Gastroesophageal sphincter (tissue), 4 donors: ENCODE measurements at regions not wholly inside any gene's neighbourhood (a gene's known extent, or its start where the extent isn't known, plus 50 kb on each side); places are given as distances from the start of the nearest gene placed in this dataset.

Source experiments
- ATAC-seq: fragments of 150-250 bp; one replicate; pipeline ENCODE4 v1.9.1; 2016; ENCODE audit warnings: mild to moderate bottlenecking, moderate library complexity
- H3K27ac ChIP-seq, 4 donors: fragments of 200-600 bp; sonication (generic) in 3 of 4; 1 replicate in 3 of 4; 2 replicates in 1 of 4; pipeline ENCODE4 v1.5.1; 2016 to 2019
- H3K27me3 ChIP-seq: fragments of 200-600 bp; sonication (generic); one replicate; pipeline ENCODE4 v1.5.1; 2019
- H3K36me3 ChIP-seq, 2 donors: fragments of 200-600 bp; sonication (generic); one replicate each; pipeline ENCODE4 v1.5.1; 2019; ENCODE audit warnings: control low read depth in 1 of 2
- H3K4me1 ChIP-seq, 3 donors: fragments of 200-600 bp; sonication (generic); 1 replicate in 2 of 3; 2 replicates in 1 of 3; pipeline ENCODE4 v1.5.1; 2016 to 2019; ENCODE audit warnings: control low read depth in 2 of 3
- H3K4me3 ChIP-seq, 2 donors: fragments of 200-600 bp; sonication (generic); one replicate each; pipeline ENCODE4 v1.5.1; 2019; ENCODE audit warnings: mild to moderate bottlenecking in 1 of 2, moderate library complexity in 1 of 2
- H3K9me3 ChIP-seq, 3 donors: fragments of 200-600 bp; sonication (generic); one replicate each; pipeline ENCODE4 v1.5.1; 2017 to 2019; ENCODE audit warnings: control low read depth in 2 of 3
- EP300 ChIP-seq: sonication (generic); formaldehyde crosslinking; IDR thresholded peaks from one replicate; pipeline ENCODE4 v1.6.1; 2017; ENCODE audit warnings: antibody characterized with exemption, mild to moderate bottlenecking
- POLR2A ChIP-seq, 2 donors: fragments of 450-650 bp; IDR thresholded peaks; one replicate each; pipeline ENCODE4 v1.6.1; 2017; ENCODE audit warnings: antibody characterized with exemption in 2 of 2, mild to moderate bottlenecking in 2 of 2, moderate library complexity in 1 of 2
- POLR2AphosphoS5 ChIP-seq: sonication (generic); formaldehyde crosslinking; IDR thresholded peaks from one replicate; pipeline ENCODE4 v1.6.1; 2017; ENCODE audit warnings: antibody characterized with exemption
- WGBS, 2 donors: methylation state at CpG; one replicate each; pipeline ENCODE4 v1.1.5; 2018; ENCODE audit warnings: low coverage in 1 of 2; 5-methylcytosine and 5-hydroxymethylcytosine counted together
- TF ChIP-seq, protein P1 (sequence below), 4 experiments: fragments of 200-600 bp in 2 of 4; fragments of 450-650 bp in 2 of 4; sonication (generic) in 1 of 4; IDR thresholded peaks; one replicate each; pipeline ENCODE4 v1.5.1; 2017 to 2019; ENCODE audit warnings: antibody characterized with exemption in 4 of 4, mild to moderate bottlenecking in 2 of 4, moderate library complexity in 2 of 4

DNA sequence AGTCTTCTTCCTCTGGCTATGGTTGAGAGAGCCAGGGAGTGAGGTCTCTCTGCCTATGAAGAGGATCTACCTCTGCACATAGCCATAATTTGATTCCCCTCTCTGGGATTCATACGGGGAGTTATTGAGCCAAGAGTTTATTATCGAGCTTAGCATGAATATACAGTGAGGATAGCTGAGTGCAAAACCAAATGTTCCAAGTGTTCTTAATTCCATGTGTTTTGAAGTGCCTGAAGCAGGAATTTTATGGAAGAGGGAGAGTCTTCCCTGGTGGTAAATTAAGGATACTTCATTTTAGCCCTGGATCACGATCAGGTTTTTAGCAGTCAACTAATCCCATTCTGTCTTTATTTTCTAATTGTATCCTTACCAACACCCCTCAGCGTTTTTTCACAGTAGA lies 270.6 kb downstream of the C1D start:
- H3K4me3 ChIP-seq, result no peak overlapping the region
- TF ChIP-seq, protein P1, sequence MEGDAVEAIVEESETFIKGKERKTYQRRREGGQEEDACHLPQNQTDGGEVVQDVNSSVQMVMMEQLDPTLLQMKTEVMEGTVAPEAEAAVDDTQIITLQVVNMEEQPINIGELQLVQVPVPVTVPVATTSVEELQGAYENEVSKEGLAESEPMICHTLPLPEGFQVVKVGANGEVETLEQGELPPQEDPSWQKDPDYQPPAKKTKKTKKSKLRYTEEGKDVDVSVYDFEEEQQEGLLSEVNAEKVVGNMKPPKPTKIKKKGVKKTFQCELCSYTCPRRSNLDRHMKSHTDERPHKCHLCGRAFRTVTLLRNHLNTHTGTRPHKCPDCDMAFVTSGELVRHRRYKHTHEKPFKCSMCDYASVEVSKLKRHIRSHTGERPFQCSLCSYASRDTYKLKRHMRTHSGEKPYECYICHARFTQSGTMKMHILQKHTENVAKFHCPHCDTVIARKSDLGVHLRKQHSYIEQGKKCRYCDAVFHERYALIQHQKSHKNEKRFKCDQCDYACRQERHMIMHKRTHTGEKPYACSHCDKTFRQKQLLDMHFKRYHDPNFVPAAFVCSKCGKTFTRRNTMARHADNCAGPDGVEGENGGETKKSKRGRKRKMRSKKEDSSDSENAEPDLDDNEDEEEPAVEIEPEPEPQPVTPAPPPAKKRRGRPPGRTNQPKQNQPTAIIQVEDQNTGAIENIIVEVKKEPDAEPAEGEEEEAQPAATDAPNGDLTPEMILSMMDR (IDR thresholded peaks at IDR 0.05), result no peak
- TF ChIP-seq POLR2AphosphoS5 (no peak), EP300 (no peak), POLR2A (IDR thresholded peaks at IDR 0.05) (no peak)
- no peaks in the 10 kb centered on the region for H3K36me3 ChIP-seq
- ATAC-seq, result no peak
- H3K27me3 ChIP-seq, result no peaks in the 10 kb centered on the region
- H3K9me3 ChIP-seq, result no peaks in the 10 kb centered on the region
- H3K4me1 ChIP-seq, result peaks cover 0 to 1% (median 0%) of the 10 kb centered on the region in 3 donors
- no peak overlapping the region for H3K27ac ChIP-seq
- WGBS, 2 donors, result 66 to 69% methylated on average over 3 to 4 of the region's 4 CpGs

DNA sequence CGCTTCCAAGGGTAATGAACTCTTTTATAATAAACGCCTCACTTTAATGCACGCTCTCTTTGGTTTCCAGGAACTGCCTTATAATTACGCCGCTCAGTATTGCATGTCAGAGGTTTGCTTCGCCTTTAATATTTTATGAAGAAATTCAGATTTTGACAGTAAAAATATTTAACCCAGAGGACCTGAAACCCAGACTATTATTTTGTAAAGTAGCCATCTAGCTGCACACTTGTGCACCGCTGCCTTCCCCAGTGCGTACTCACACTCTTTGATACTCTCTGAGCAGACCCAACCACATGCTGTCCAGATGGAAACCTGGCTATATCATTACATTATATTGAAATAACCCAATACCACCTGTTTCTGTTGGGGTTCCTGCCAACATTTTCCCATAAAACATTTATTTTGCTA lies 270.1 kb downstream of the C1D start:
- no peak overlapping the region for H3K4me3 ChIP-seq
- H3K9me3 ChIP-seq, result no peaks in the 10 kb centered on the region
- no peak for TF ChIP-seq EP300
- TF ChIP-seq POLR2A (IDR thresholded peaks at IDR 0.05), result no peak
- TF ChIP-seq, protein P1 (IDR thresholded peaks at IDR 0.05), result no peak
- no peak for TF ChIP-seq POLR2AphosphoS5
- H3K36me3 ChIP-seq, result no peaks in the 10 kb centered on the region
- no peak for ATAC-seq
- H3K4me1 ChIP-seq, result peaks cover 0 to 6% (median 0%) of the 10 kb centered on the region in 3 donors
- WGBS, 2 donors, result 76 to 100% methylated on average over 8 of the region's 8 CpGs
- no peaks in the 10 kb centered on the region for H3K27me3 ChIP-seq
- no peak overlapping the region for H3K27ac ChIP-seq

DNA sequence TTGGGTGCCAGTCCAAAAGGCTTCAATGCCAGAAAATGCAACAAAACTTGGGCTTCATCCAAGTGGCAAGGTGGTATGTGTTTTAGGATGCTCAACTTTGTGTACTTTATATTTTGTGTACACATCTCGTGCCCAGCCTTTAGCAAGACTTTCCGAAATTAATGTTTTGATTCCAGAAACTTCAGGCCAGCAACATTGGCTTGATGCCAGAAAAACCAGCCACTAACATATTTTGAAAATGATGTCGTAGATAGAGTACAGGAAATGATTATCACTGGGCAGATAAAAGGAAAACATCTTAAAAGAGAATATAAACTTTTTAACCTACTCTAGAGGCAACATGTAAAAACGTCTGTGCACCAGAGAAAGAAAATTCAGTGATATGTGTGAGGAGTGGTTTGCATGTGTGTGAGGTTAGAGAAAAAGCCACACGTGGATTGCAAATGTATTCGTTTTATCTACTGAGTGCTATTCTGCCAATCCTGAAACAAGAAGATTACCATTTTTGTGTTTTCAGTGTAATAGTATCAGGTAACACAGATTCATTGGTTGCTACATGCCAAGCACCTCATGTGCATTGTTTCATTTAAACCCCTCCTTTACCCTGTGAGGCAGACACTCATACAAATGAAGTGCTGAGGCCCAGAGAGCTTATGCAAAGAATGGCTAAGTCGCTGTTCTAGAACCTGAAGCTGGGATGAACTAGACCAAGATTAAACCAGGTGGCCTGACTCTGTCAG lies 264.8 kb downstream of the C1D start:
- Histone ChIP-seq H3K9me3 (no peaks in the 10 kb centered on the region), H3K36me3 (no peaks in the 10 kb centered on the region), H3K27me3 (no peaks in the 10 kb centered on the region), H3K4me1 (peaks cover 0 to 13% (median 0%) of the 10 kb centered on the region in 3 donors), H3K27ac (no peak overlapping the region), H3K4me3 (no peak overlapping the region)
- TF ChIP-seq POLR2A (IDR thresholded peaks at IDR 0.05) (no peak), EP300 (no peak), POLR2AphosphoS5 (peak; percentile 37)
- TF ChIP-seq, protein P1 (IDR thresholded peaks at IDR 0.05), result no peak
- ATAC-seq, result no peak
- WGBS, 2 donors, result 19 to 32% methylated on average over 5 to 7 of the region's 7 CpGs

DNA sequence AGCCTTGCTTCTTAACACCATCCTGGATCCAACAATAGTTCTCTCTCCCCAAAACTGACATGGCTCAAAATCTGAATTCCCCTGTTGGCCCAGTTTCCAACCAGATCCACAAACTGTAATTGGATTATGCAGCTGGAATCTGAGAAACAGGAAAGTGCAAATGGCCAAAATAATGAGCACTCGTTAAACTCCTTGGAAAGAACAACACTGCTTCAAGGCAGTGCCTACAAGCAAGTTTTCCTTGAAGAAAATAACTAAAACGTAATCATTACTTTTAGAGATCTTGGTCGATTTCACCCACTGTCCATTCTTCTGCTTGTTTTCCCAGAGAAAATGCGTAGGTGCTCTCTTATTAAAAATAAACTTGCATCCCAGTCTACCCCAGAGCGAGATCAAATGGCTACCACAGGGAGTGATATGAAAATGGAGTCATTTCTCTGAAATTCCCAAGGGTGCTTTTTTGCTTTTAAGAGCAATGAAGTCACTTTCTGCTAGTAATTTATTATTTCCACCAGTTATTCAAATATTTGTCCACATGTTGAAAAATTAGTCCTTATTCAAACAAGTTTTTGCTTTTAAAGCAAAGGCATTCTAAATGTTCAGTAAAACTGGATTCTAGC lies 264.2 kb downstream of the C1D start:
- no peak for ATAC-seq
- TF ChIP-seq, protein P1 (IDR thresholded peaks at IDR 0.05), result no peak
- TF ChIP-seq POLR2A (IDR thresholded peaks at IDR 0.05), result no peak
- no peak for TF ChIP-seq POLR2AphosphoS5
- TF ChIP-seq EP300, result no peak
- no peak overlapping the region for H3K4me3 ChIP-seq
- H3K4me1 ChIP-seq, result peaks cover 0 to 13% (median 0%) of the 10 kb centered on the region in 3 donors
- WGBS, 2 donors, result 46 to 53% methylated on average over 5 of the region's 5 CpGs
- H3K36me3 ChIP-seq, result no peaks in the 10 kb centered on the region
- no peak overlapping the region for H3K27ac ChIP-seq
- H3K9me3 ChIP-seq, result no peaks in the 10 kb centered on the region
- H3K27me3 ChIP-seq, result no peaks in the 10 kb centered on the region

DNA sequence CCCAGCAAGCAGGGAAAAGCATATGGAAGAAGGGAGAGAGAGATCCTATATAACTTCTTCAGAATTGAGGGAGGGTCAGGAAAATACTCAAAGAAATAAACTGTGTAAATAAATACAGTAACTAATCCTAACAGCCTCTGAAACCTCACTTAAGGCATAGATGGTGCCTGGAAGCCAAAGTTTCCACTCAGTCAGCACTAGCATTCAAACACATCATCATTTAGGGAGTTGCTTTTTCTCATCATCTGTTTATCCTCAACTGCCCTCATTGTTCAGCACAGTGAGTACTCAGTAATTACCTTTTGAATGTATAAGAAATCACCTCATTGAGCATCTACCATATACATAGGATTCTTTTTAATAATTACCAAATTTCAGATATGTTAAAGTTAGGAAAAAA lies 262.9 kb downstream of the C1D start:
- no peak for ATAC-seq
- Histone ChIP-seq H3K27ac (no peak overlapping the region), H3K27me3 (no peaks in the 10 kb centered on the region), H3K4me3 (no peak overlapping the region), H3K9me3 (no peaks in the 10 kb centered on the region), H3K4me1 (peaks cover 0 to 13% (median 0%) of the 10 kb centered on the region in 3 donors), H3K36me3 (no peaks in the 10 kb centered on the region)
- TF ChIP-seq, protein P1 (IDR thresholded peaks at IDR 0.05), result no peak
- no peak for TF ChIP-seq POLR2A (IDR thresholded peaks at IDR 0.05)
